Epidermal melanocyte (primary cell): ENCODE measurements at regions not wholly inside any gene's neighbourhood (a gene's known extent, or its start where the extent isn't known, plus 50 kb on each side); places are given as distances from the start of the nearest gene placed in this dataset.
"Not testable (repeated sequence)": the region's sequence is repeated elsewhere in the genome, so short reads cannot be mapped to it uniquely, and the experiment has no call there.

ENCODE experiments used
- DNase-seq: peaks from one replicate; pipeline ENCODE4 v3.0.0; 2011; ENCODE audit warnings: low spot score; ENCODE audit not compliant: insufficient read length

GRCh38 chr17:27091043-27091497 lies 202.8 kb upstream of the WSB1 start:
- no peak for DNase-seq

GRCh38 chr17:27094179-27094578 lies 199.7 kb upstream of the WSB1 start:
- not testable (repeated sequence) for DNase-seq

- not testable (repeated sequence) for DNase-seq
These were observed 198.1 kb upstream of the WSB1 start for GRCh38 chr17:27095821-27096220.

GRCh38 chr17:27099266-27099665 lies 194.6 kb upstream of the WSB1 start:
- not testable (repeated sequence) for DNase-seq

GRCh38 chr17:27104605-27105221 lies 189.2 kb upstream of the WSB1 start:
- not testable (repeated sequence) for DNase-seq

GRCh38 chr17:27105636-27106035 lies 188.3 kb upstream of the WSB1 start:
- DNase-seq = no peak

GRCh38 chr17:27106347-27106981 lies 187.4 kb upstream of the WSB1 start:
- DNase-seq = no peak

GRCh38 chr17:27106982-27107360 lies 186.9 kb upstream of the WSB1 start:
- DNase-seq = no peak

GRCh38 chr17:27107386-27108328 lies 186.3 kb upstream of the WSB1 start:
- not testable (repeated sequence) for DNase-seq

- no peak for DNase-seq
These were observed 184.6 kb upstream of the WSB1 start for GRCh38 chr17:27109346-27109745.

- no peak for DNase-seq
These were observed 140.9 kb upstream of the WSB1 start for GRCh38 chr17:27153005-27153404.

- no peak for DNase-seq
These were observed 138.0 kb upstream of the WSB1 start for GRCh38 chr17:27155866-27156265.

GRCh38 chr17:27157297-27157696 lies 136.6 kb upstream of the WSB1 start:
- DNase-seq = no peak

GRCh38 chr17:27157898-27158297 lies 136.0 kb upstream of the WSB1 start:
- no peak for DNase-seq

- no peak for DNase-seq
These were observed 135.5 kb upstream of the WSB1 start for GRCh38 chr17:27158382-27158781.

- no peak for DNase-seq
These were observed 113.6 kb upstream of the WSB1 start for GRCh38 chr17:27180322-27180721.

- DNase-seq = not testable (repeated sequence)
These were observed 112.5 kb upstream of the WSB1 start for GRCh38 chr17:27181379-27181925.

- no peak for DNase-seq
These were observed 112.0 kb upstream of the WSB1 start for GRCh38 chr17:27181935-27182334.

GRCh38 chr17:27197505-27197904 lies 96.4 kb upstream of the WSB1 start:
- not testable (repeated sequence) for DNase-seq

GRCh38 chr17:27199948-27200347 lies 94.0 kb upstream of the WSB1 start:
- no peak for DNase-seq

GRCh38 chr17:27200476-27200875 lies 93.4 kb upstream of the WSB1 start:
- DNase-seq = no peak

GRCh38 chr17:27203241-27203640 lies 90.7 kb upstream of the WSB1 start:
- DNase-seq = no peak
